ENCODE measurements at regions not wholly inside any gene's neighbourhood (a gene's known extent, or its start where the extent isn't known, plus 50 kb on each side); places are given as distances from the start of the nearest gene placed in this dataset.

DNA sequence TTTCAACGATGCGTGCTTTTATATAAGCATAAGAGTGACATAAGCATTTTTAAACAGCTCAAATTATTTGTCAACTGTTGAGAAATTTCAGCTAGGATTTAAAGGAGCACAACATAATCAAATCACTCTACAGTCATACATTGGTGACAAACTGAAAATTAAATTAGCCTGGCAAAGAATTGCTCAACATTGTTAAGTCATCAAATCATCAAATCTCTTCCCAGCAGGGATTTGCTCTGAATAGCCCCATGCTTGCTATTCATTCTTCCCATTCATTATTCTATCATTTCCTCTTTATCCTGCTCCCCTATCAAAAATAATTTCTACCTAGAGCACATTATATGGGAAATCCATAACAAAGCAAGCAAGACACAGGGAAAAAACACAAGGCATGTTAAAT lies 198.7 kb upstream of the LUZP2 start:
- no peak for DNase-seq (ENCODE audit: low spot score)
- no peak overlapping the region for H3K4ac ChIP-seq (ENCODE audit: low read length)
- WGBS, 2 donors (ENCODE audit: extremely low coverage in 2 of 2, insufficient read length in 2 of 2, insufficient replicate concordance in 1 of 2): no CpG with 5 or more reads among the region's 2 CpGs

DNA sequence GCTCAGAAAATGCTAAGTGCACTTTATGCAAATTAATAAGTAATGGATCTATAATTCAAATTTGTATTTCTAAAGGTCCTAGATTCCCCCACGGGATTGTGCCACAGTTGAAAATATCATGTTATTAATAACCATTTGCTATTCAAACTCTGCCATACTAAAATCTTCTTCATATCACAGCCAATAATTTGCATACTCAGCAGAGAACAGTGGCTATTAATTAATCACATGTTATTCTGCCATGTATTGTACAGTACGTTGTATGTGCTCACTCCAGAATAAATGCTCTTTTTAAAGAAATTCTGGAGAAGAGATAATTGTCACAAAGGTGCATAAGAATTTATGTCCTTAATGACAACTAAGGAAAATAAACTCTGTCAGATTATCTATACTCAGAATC lies 184.9 kb upstream of the LUZP2 start:
- Histone ChIP-seq H2BK12ac (ENCODE audit: low read length) (no peak overlapping the region), H3K36me3 (replicated peaks in 1 of 2; ENCODE audit: control insufficient read depth in 2 of 2, insufficient read depth in 2 of 2, low read length in 2 of 2) (no peaks in the 10 kb centered on the region), H2AFZ (ENCODE audit: low read length) (no peak overlapping the region), H2BK15ac (ENCODE audit: low read length) (no peak overlapping the region), H2AK5ac (ENCODE audit: low read depth, low read length) (no peak overlapping the region), H3K18ac (ENCODE audit: low read length) (no peak overlapping the region), H2BK120ac (ENCODE audit: low read depth, low read length) (no peak overlapping the region), H3K27ac (replicated peaks; ENCODE audit: low read length) (no peak overlapping the region), H3K4me2 (ENCODE audit: insufficient read depth, low read length, poor library complexity, severe bottlenecking) (no peak overlapping the region), H3K9me3 (replicated peaks in 1 of 2; ENCODE audit: control insufficient read depth in 2 of 2, insufficient read depth in 1 of 2, low read depth in 1 of 2, low read length in 2 of 2) (peaks cover 0 to 8% of the 10 kb centered on the region in 2 donors), H2BK5ac (ENCODE audit: low read length) (no peak overlapping the region), H3K4ac (ENCODE audit: low read length) (no peak overlapping the region), H4K91ac (ENCODE audit: low read depth, low read length, poor library complexity) (no peak overlapping the region), H3K4me1 (ENCODE audit: control insufficient read depth in 2 of 2, insufficient read depth in 1 of 2, low read depth in 1 of 2, low read length in 2 of 2) (no peaks in the 10 kb centered on the region), H3K4me3 (ENCODE audit: low read length in 2 of 2) (no peak overlapping the region), H4K8ac (ENCODE audit: low read depth, low read length) (no peak overlapping the region), H3K27me3 (ENCODE audit: control insufficient read depth in 3 of 3, insufficient read depth in 3 of 3, low read depth in 1 of 3, low read length in 3 of 3) (peaks cover 0 to 2% (median 0%) of the 10 kb centered on the region in 3 experiments), H3K9ac (ENCODE audit: low read depth, low read length, poor library complexity) (no peak overlapping the region), H3K14ac (ENCODE audit: low read length) (no peak overlapping the region), H3K23ac (ENCODE audit: low read depth, low read length, poor library complexity) (no peak overlapping the region), H3K79me1 (ENCODE audit: low read depth, low read length) (peaks cover 1% of the 10 kb centered on the region)
- no peak for DNase-seq (ENCODE audit: low spot score)
- WGBS, 2 donors (ENCODE audit: extremely low coverage in 2 of 2, insufficient read length in 2 of 2, insufficient replicate concordance in 1 of 2): no CpG with 5 or more reads among the region's 2 CpGs

More for the DNA sequence above, 198.7 kb upstream of the LUZP2 start:
- H3K4me3 ChIP-seq (ENCODE audit: low read length in 2 of 2): no peak overlapping the region
- no peak overlapping the region for H3K4me2 ChIP-seq (ENCODE audit: insufficient read depth, low read length, poor library complexity, severe bottlenecking)
- H4K8ac ChIP-seq (ENCODE audit: low read depth, low read length): no peak overlapping the region
- no peak overlapping the region for H2BK5ac ChIP-seq (ENCODE audit: low read length)
- H3K23ac ChIP-seq (ENCODE audit: low read depth, low read length, poor library complexity): no peak overlapping the region
- no peak overlapping the region for H2BK12ac ChIP-seq (ENCODE audit: low read length)
- no peak overlapping the region for H2AFZ ChIP-seq (ENCODE audit: low read length)
- no peaks in the 10 kb centered on the region for H3K9me3 ChIP-seq (replicated peaks in 1 of 2; ENCODE audit: control insufficient read depth in 2 of 2, insufficient read depth in 1 of 2, low read depth in 1 of 2, low read length in 2 of 2)
- H3K36me3 ChIP-seq (replicated peaks in 1 of 2; ENCODE audit: control insufficient read depth in 2 of 2, insufficient read depth in 2 of 2, low read length in 2 of 2): no peaks in the 10 kb centered on the region
- H3K18ac ChIP-seq (ENCODE audit: low read length): no peak overlapping the region
- no peaks in the 10 kb centered on the region for H3K27me3 ChIP-seq (ENCODE audit: control insufficient read depth in 3 of 3, insufficient read depth in 3 of 3, low read depth in 1 of 3, low read length in 3 of 3)
- H3K27ac ChIP-seq (replicated peaks; ENCODE audit: low read length): no peak overlapping the region
- no peaks in the 10 kb centered on the region for H3K79me1 ChIP-seq (ENCODE audit: low read depth, low read length)
- H3K4me1 ChIP-seq (ENCODE audit: control insufficient read depth in 2 of 2, insufficient read depth in 1 of 2, low read depth in 1 of 2, low read length in 2 of 2): no peaks in the 10 kb centered on the region
- H2AK5ac ChIP-seq (ENCODE audit: low read depth, low read length): no peak overlapping the region
- no peak overlapping the region for H3K9ac ChIP-seq (ENCODE audit: low read depth, low read length, poor library complexity)
- no peak overlapping the region for H4K91ac ChIP-seq (ENCODE audit: low read depth, low read length, poor library complexity)
- H2BK120ac ChIP-seq (ENCODE audit: low read depth, low read length): no peak overlapping the region
- no peak overlapping the region for H2BK15ac ChIP-seq (ENCODE audit: low read length)
- H3K14ac ChIP-seq (ENCODE audit: low read length): no peak overlapping the region

- H2BK120ac ChIP-seq (ENCODE audit: low read depth, low read length): no peak overlapping the region
- no peak overlapping the region for H4K8ac ChIP-seq (ENCODE audit: low read depth, low read length)
- DNase-seq (ENCODE audit: low spot score): no peak
- H3K4ac ChIP-seq (ENCODE audit: low read length): no peak overlapping the region
- no peak overlapping the region for H3K18ac ChIP-seq (ENCODE audit: low read length)
- no peak overlapping the region for H3K27ac ChIP-seq (replicated peaks; ENCODE audit: low read length)
- H3K9ac ChIP-seq (ENCODE audit: low read depth, low read length, poor library complexity): peak overlapping the region; percentile 44
- H2BK5ac ChIP-seq (ENCODE audit: low read length): no peak overlapping the region
- no peak overlapping the region for H2AFZ ChIP-seq (ENCODE audit: low read length)
- H3K23ac ChIP-seq (ENCODE audit: low read depth, low read length, poor library complexity): no peak overlapping the region
- H3K4me3 ChIP-seq (ENCODE audit: low read length in 2 of 2): no peak overlapping the region
- H2BK15ac ChIP-seq (ENCODE audit: low read length): no peak overlapping the region
- no peak overlapping the region for H3K14ac ChIP-seq (ENCODE audit: low read length)
- H3K27me3 ChIP-seq (ENCODE audit: control insufficient read depth in 3 of 3, insufficient read depth in 3 of 3, low read depth in 1 of 3, low read length in 3 of 3): peaks cover 0 to 2% (median 0%) of the 10 kb centered on the region in 3 experiments
- no peak overlapping the region for H2BK12ac ChIP-seq (ENCODE audit: low read length)
- peaks cover 1% of the 10 kb centered on the region for H3K79me1 ChIP-seq (ENCODE audit: low read depth, low read length)
- no peaks in the 10 kb centered on the region for H3K36me3 ChIP-seq (replicated peaks in 1 of 2; ENCODE audit: control insufficient read depth in 2 of 2, insufficient read depth in 2 of 2, low read length in 2 of 2)
- no peak overlapping the region for H2AK5ac ChIP-seq (ENCODE audit: low read depth, low read length)
- no peak overlapping the region for H4K91ac ChIP-seq (ENCODE audit: low read depth, low read length, poor library complexity)
- no peak overlapping the region for H3K4me2 ChIP-seq (ENCODE audit: insufficient read depth, low read length, poor library complexity, severe bottlenecking)
- peaks cover 0 to 8% of the 10 kb centered on the region in 2 donors for H3K9me3 ChIP-seq (replicated peaks in 1 of 2; ENCODE audit: control insufficient read depth in 2 of 2, insufficient read depth in 1 of 2, low read depth in 1 of 2, low read length in 2 of 2)
- no peaks in the 10 kb centered on the region for H3K4me1 ChIP-seq (ENCODE audit: control insufficient read depth in 2 of 2, insufficient read depth in 1 of 2, low read depth in 1 of 2, low read length in 2 of 2)
- no CpG with 5 or more reads among the region's 2 CpGs for WGBS, 2 donors (ENCODE audit: extremely low coverage in 2 of 2, insufficient read length in 2 of 2, insufficient replicate concordance in 1 of 2)
These were observed 184.2 kb upstream of the LUZP2 start for GRCh38 chr11:24312464-24313238.

DNA sequence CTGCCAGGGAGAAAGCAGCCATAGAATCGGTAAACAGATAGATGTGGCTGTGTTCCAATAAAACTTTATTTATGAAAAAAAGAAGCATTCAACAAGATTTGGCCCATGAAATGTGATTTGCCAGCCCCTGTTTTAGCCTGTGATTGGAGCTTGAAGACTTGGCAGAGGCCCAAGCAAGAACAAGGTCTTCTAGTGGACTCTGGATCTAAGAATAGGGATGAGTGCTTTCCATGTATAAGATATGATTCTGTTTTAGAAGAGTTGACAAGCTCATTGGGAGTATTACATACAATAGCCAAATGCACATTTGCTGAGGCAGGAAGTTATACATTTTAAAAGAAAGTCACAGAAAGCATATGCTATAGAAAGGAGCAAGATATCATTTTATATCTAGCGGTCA lies 175.6 kb upstream of the LUZP2 start:
- H3K14ac ChIP-seq (ENCODE audit: low read length): no peak overlapping the region
- H3K4ac ChIP-seq (ENCODE audit: low read length): no peak overlapping the region
- no peak overlapping the region for H4K8ac ChIP-seq (ENCODE audit: low read depth, low read length)
- DNase-seq (ENCODE audit: low spot score): no peak
- no peak overlapping the region for H3K4me2 ChIP-seq (ENCODE audit: insufficient read depth, low read length, poor library complexity, severe bottlenecking)
- H2AK5ac ChIP-seq (ENCODE audit: low read depth, low read length): no peak overlapping the region
- no peaks in the 10 kb centered on the region for H3K4me1 ChIP-seq (ENCODE audit: control insufficient read depth in 2 of 2, insufficient read depth in 1 of 2, low read depth in 1 of 2, low read length in 2 of 2)
- no peak overlapping the region for H4K91ac ChIP-seq (ENCODE audit: low read depth, low read length, poor library complexity)
- no peak overlapping the region for H2BK120ac ChIP-seq (ENCODE audit: low read depth, low read length)
- H3K27me3 ChIP-seq (ENCODE audit: control insufficient read depth in 3 of 3, insufficient read depth in 3 of 3, low read depth in 1 of 3, low read length in 3 of 3): no peaks in the 10 kb centered on the region
- H3K4me3 ChIP-seq (ENCODE audit: low read length in 2 of 2): no peak overlapping the region
- no peak overlapping the region for H2AFZ ChIP-seq (ENCODE audit: low read length)
- no peak overlapping the region for H2BK12ac ChIP-seq (ENCODE audit: low read length)
- no peak overlapping the region for H3K23ac ChIP-seq (ENCODE audit: low read depth, low read length, poor library complexity)
- no peak overlapping the region for H3K18ac ChIP-seq (ENCODE audit: low read length)
- H3K36me3 ChIP-seq (replicated peaks in 1 of 2; ENCODE audit: control insufficient read depth in 2 of 2, insufficient read depth in 2 of 2, low read length in 2 of 2): no peaks in the 10 kb centered on the region
- no peak overlapping the region for H3K9ac ChIP-seq (ENCODE audit: low read depth, low read length, poor library complexity)
- no CpG with 5 or more reads among the region's 2 CpGs for WGBS, 2 donors (ENCODE audit: extremely low coverage in 2 of 2, insufficient read length in 2 of 2, insufficient replicate concordance in 1 of 2)
- H2BK15ac ChIP-seq (ENCODE audit: low read length): no peak overlapping the region
- no peak overlapping the region for H3K27ac ChIP-seq (replicated peaks; ENCODE audit: low read length)
- H3K9me3 ChIP-seq (replicated peaks in 1 of 2; ENCODE audit: control insufficient read depth in 2 of 2, insufficient read depth in 1 of 2, low read depth in 1 of 2, low read length in 2 of 2): no peaks in the 10 kb centered on the region
- no peaks in the 10 kb centered on the region for H3K79me1 ChIP-seq (ENCODE audit: low read depth, low read length)
- no peak overlapping the region for H2BK5ac ChIP-seq (ENCODE audit: low read length)
